Osteoblast (primary cell): ENCODE measurements at regions not wholly inside any gene's neighbourhood (a gene's known extent, or its start where the extent isn't known, plus 50 kb on each side); places are given as distances from the start of the nearest gene placed in this dataset.

Experiments used
- DNase-seq: peaks from one replicate; pipeline ENCODE4 v3.0.0; 2011; ENCODE audit warnings: low spot score, mixed read lengths; ENCODE audit not compliant: insufficient read length; ENCODE audit errors: missing footprints
- H2AFZ ChIP-seq: 2 replicates; pipeline ENCODE4 v1.6.0; 2011; ENCODE audit warnings: mild to moderate bottlenecking, low read length
- H3K27ac ChIP-seq: 2 replicates; pipeline ENCODE4 v1.5.1; 2011; ENCODE audit warnings: mild to moderate bottlenecking, low read depth, low read length, moderate library complexity
- H3K27me3 ChIP-seq: 2 replicates; pipeline ENCODE4 v1.6.0; 2012; ENCODE audit warnings: mild to moderate bottlenecking, control low read depth, inconsistent platforms, low read length, moderate library complexity; ENCODE audit not compliant: insufficient read depth
- H3K36me3 ChIP-seq: 2 replicates; pipeline ENCODE4 v1.5.1; 2011; ENCODE audit warnings: mild to moderate bottlenecking, low read length, control low read depth, moderate library complexity; ENCODE audit not compliant: insufficient read depth
- H3K4me1 ChIP-seq: 2 replicates; pipeline ENCODE4 v1.5.1; 2011; ENCODE audit warnings: mild to moderate bottlenecking, low read length, control low read depth, moderate library complexity; ENCODE audit not compliant: insufficient read depth
- H3K4me2 ChIP-seq: 2 replicates; pipeline ENCODE4 v1.6.0; 2011; ENCODE audit warnings: mild to moderate bottlenecking, low read length; ENCODE audit not compliant: insufficient read depth
- H3K4me3 ChIP-seq: fragments of 200-600 bp; sonication (generic); 3 replicates; pipeline ENCODE4 v1.5.1; 2012; ENCODE audit warnings: mild to moderate bottlenecking, low read length, inconsistent platforms; ENCODE audit not compliant: insufficient read depth
- H3K79me2 ChIP-seq: 2 replicates; pipeline ENCODE4 v1.6.0; 2012; ENCODE audit warnings: mild to moderate bottlenecking, low read length, control low read depth, inconsistent platforms; ENCODE audit not compliant: insufficient read depth
- H3K9me3 ChIP-seq: 2 replicates; pipeline ENCODE4 v1.5.1; 2011; ENCODE audit warnings: low read depth, low read length, control low read depth
- H4K20me1 ChIP-seq: 2 replicates; pipeline ENCODE4 v1.6.0; 2012; ENCODE audit warnings: mild to moderate bottlenecking, low read length, control low read depth; ENCODE audit not compliant: insufficient read depth
- CTCF ChIP-seq: IDR thresholded peaks from 2 replicates; pipeline ENCODE4 v1.5.1; 2011; ENCODE audit warnings: mild to moderate bottlenecking, low read depth, low read length, moderate library complexity; ENCODE audit errors: extremely low read depth

- no peak overlapping the region for H2AFZ ChIP-seq
- H3K27me3 ChIP-seq, result peaks cover 20% of the 10 kb centered on the region
- H3K4me2 ChIP-seq, result no peak overlapping the region
- H3K79me2 ChIP-seq, result no peaks in the 10 kb centered on the region
- H4K20me1 ChIP-seq, result no peaks in the 10 kb centered on the region
- no peak for DNase-seq
- no peaks in the 10 kb centered on the region for H3K9me3 ChIP-seq
- H3K4me3 ChIP-seq, result no peak overlapping the region
- no peaks in the 10 kb centered on the region for H3K36me3 ChIP-seq
- no peak for TF ChIP-seq CTCF
- H3K4me1 ChIP-seq, result peaks cover 24% of the 10 kb centered on the region
- no peak overlapping the region for H3K27ac ChIP-seq
These were observed 71.1 kb upstream of the SPATA12 start for GRCh38 chr3:56989169-56989976.

- H3K27me3 ChIP-seq, result peaks cover 20% of the 10 kb centered on the region
- DNase-seq, result peak; percentile 86
- no peak overlapping the region for H3K27ac ChIP-seq
- H4K20me1 ChIP-seq, result no peaks in the 10 kb centered on the region
- no peak overlapping the region for H2AFZ ChIP-seq
- H3K36me3 ChIP-seq, result no peaks in the 10 kb centered on the region
- no peak overlapping the region for H3K4me3 ChIP-seq
- H3K9me3 ChIP-seq, result no peaks in the 10 kb centered on the region
- peaks cover 30% of the 10 kb centered on the region for H3K4me1 ChIP-seq
- H3K4me2 ChIP-seq, result no peak overlapping the region
- peak; percentile 74 for TF ChIP-seq CTCF
- H3K79me2 ChIP-seq, result no peaks in the 10 kb centered on the region
These were observed 71.9 kb upstream of the SPATA12 start for GRCh38 chr3:56988458-56989168.

- Histone ChIP-seq H3K4me3 (no peak overlapping the region), H3K4me2 (no peak overlapping the region), H3K4me1 (peaks cover 30% of the 10 kb centered on the region), H3K27ac (no peak overlapping the region), H3K9me3 (no peaks in the 10 kb centered on the region), H4K20me1 (no peaks in the 10 kb centered on the region), H2AFZ (peak overlapping the region; percentile 57), H3K27me3 (peaks cover 20% of the 10 kb centered on the region), H3K79me2 (no peaks in the 10 kb centered on the region), H3K36me3 (no peaks in the 10 kb centered on the region)
- no peak for TF ChIP-seq CTCF
- DNase-seq, result no peak
These were observed 73.1 kb upstream of the SPATA12 start for GRCh38 chr3:56987238-56987895.

GRCh38 chr3:56986347-56986746, 74.1 kb upstream of the SPATA12 start:
- Histone ChIP-seq H3K36me3 (no peaks in the 10 kb centered on the region), H3K4me1 (peaks cover 36% of the 10 kb centered on the region), H3K4me3 (no peak overlapping the region), H3K27me3 (peaks cover 20% of the 10 kb centered on the region), H3K27ac (no peak overlapping the region), H3K4me2 (no peak overlapping the region), H2AFZ (no peak overlapping the region), H3K79me2 (no peaks in the 10 kb centered on the region), H3K9me3 (no peaks in the 10 kb centered on the region), H4K20me1 (no peaks in the 10 kb centered on the region)
- no peak for DNase-seq
- TF ChIP-seq CTCF, result no peak
